HFFc6 (cell line): ENCODE measurements at regions not wholly inside any gene's neighbourhood (a gene's known extent, or its start where the extent isn't known, plus 50 kb on each side); places are given as distances from the start of the nearest gene placed in this dataset.

Source experiments
- DNase-seq: peaks from one replicate; pipeline ENCODE4 v3.0.0-alpha.2; 2018
- H3K27ac Mint-ChIP-seq: 2 replicates; pipeline ENCODE4 v1.8.0; 2020; ENCODE audit warnings: mild to moderate bottlenecking, mixed read lengths
- H3K27me3 Mint-ChIP-seq: 2 replicates; pipeline ENCODE4 v1.8.0; 2021; ENCODE audit warnings: mild to moderate bottlenecking, moderate library complexity, mixed read lengths; ENCODE audit not compliant: insufficient read depth
- H3K36me3 Mint-ChIP-seq: 2 replicates; pipeline ENCODE4 v1.8.0; 2021; ENCODE audit warnings: low read depth, mixed read lengths
- H3K4me1 Mint-ChIP-seq: 2 replicates; pipeline ENCODE4 v1.8.0; 2020; ENCODE audit warnings: low read depth, mixed read lengths
- H3K4me3 Mint-ChIP-seq: 2 replicates; pipeline ENCODE4 v1.8.0; 2020; ENCODE audit warnings: mild to moderate bottlenecking, moderate library complexity, mixed read lengths
- H3K9me3 Mint-ChIP-seq: 2 replicates; pipeline ENCODE4 v1.8.0; 2020; ENCODE audit warnings: mild to moderate bottlenecking, mixed read lengths
- TF ChIP-seq, protein P1 (sequence below): fragments of 200-600 bp; sonication (generic); IDR thresholded peaks from 2 replicates; pipeline ENCODE4 v1.5.0; 2021; ENCODE audit warnings: antibody characterized with exemption, mild to moderate bottlenecking

DNA sequence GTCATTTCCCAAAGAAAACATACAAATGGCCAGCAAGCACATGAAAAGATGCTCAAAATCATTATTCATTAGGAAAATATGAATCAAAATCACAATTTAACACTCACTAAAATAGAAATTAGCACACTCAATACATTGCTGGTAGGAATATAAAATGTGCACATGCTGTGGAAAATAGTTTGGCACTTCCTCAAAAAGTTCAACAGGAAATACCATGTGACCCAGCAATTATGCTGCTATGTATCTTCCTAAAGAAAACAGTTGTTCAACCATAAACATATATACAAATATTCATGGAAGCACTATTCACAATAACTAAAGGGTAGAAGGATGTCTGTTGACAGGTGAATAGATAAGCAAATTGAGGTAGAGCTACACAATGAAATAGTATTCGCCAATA, 187.3 kb upstream of the SOX6 start:
- Mint-ChIP-seq H3K4me3 (no peak overlapping the region), H3K27ac (no peak overlapping the region), H3K36me3 (peaks cover 5% of the 10 kb centered on the region; the same call in 1 of the 2 replicates), H3K27me3 (no peaks in the 10 kb centered on the region), H3K9me3 (peaks cover 38% of the 10 kb centered on the region), H3K4me1 (no peaks in the 10 kb centered on the region)
- TF ChIP-seq, protein P1, sequence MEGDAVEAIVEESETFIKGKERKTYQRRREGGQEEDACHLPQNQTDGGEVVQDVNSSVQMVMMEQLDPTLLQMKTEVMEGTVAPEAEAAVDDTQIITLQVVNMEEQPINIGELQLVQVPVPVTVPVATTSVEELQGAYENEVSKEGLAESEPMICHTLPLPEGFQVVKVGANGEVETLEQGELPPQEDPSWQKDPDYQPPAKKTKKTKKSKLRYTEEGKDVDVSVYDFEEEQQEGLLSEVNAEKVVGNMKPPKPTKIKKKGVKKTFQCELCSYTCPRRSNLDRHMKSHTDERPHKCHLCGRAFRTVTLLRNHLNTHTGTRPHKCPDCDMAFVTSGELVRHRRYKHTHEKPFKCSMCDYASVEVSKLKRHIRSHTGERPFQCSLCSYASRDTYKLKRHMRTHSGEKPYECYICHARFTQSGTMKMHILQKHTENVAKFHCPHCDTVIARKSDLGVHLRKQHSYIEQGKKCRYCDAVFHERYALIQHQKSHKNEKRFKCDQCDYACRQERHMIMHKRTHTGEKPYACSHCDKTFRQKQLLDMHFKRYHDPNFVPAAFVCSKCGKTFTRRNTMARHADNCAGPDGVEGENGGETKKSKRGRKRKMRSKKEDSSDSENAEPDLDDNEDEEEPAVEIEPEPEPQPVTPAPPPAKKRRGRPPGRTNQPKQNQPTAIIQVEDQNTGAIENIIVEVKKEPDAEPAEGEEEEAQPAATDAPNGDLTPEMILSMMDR, result no peak
- no peak for DNase-seq

DNA sequence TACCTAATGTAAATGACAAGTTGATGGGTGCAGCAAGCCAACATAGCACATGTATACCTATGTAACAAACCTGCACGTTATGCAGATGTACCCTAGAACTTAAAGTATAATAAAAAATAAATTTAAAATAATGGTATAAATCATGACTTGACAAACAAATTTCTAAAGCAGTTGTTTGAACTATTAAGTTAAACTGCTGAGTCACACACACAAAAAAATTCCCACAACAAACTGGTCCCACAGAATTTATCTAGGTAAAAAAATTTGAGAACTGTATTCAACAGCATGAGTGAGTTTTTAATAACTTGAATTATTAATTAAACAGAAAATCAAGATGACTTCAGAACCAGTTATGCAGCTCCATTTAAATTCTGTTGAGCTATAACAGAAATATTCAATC, 186.0 kb upstream of the SOX6 start:
- no peak for DNase-seq
- Mint-ChIP-seq H3K4me3 (no peak overlapping the region), H3K4me1 (no peaks in the 10 kb centered on the region), H3K27me3 (no peaks in the 10 kb centered on the region), H3K27ac (no peak overlapping the region), H3K36me3 (peaks cover 2% of the 10 kb centered on the region; the same call in 1 of the 2 replicates), H3K9me3 (peaks cover 37% of the 10 kb centered on the region)
- TF ChIP-seq, protein P1, result no peak

GRCh38 chr11:16536513-16536912, 180.2 kb upstream of the SOX6 start:
- peaks cover 36% of the 10 kb centered on the region for H3K9me3 Mint-ChIP-seq
- no peak overlapping the region for H3K4me3 Mint-ChIP-seq
- H3K27ac Mint-ChIP-seq, result no peak overlapping the region
- H3K36me3 Mint-ChIP-seq, result no peaks in the 10 kb centered on the region; the same call in none of the 2 replicates
- no peak for DNase-seq
- H3K27me3 Mint-ChIP-seq, result no peaks in the 10 kb centered on the region; the same call in none of the 2 replicates
- no peaks in the 10 kb centered on the region; the same call in 1 of the 2 replicates for H3K4me1 Mint-ChIP-seq
- TF ChIP-seq, protein P1, result no peak

GRCh38 chr11:16528639-16529038, 172.3 kb upstream of the SOX6 start:
- Mint-ChIP-seq H3K4me3 (no peak overlapping the region), H3K9me3 (peaks cover 6% of the 10 kb centered on the region), H3K27me3 (no peaks in the 10 kb centered on the region), H3K4me1 (no peaks in the 10 kb centered on the region; the same call in 1 of the 2 replicates), H3K36me3 (no peaks in the 10 kb centered on the region), H3K27ac (no peak overlapping the region)
- no peak for DNase-seq
- TF ChIP-seq, protein P1, result no peak

GRCh38 chr11:16527525-16528246, 171.3 kb upstream of the SOX6 start:
- DNase-seq, result no peak
- H3K4me3 Mint-ChIP-seq, result no peak overlapping the region

More at GRCh38 chr11:16527525-16528246, 171.3 kb upstream of the SOX6 start:
- TF ChIP-seq, protein P1, result no peak
- H3K9me3 Mint-ChIP-seq, result peaks cover 12% of the 10 kb centered on the region
- H3K36me3 Mint-ChIP-seq, result no peaks in the 10 kb centered on the region
- H3K4me1 Mint-ChIP-seq, result no peaks in the 10 kb centered on the region; the same call in 1 of the 2 replicates
- H3K27ac Mint-ChIP-seq, result no peak overlapping the region
- H3K27me3 Mint-ChIP-seq, result no peaks in the 10 kb centered on the region
